SK-N-MC (cell line): ENCODE measurements at regions not wholly inside any gene's neighbourhood (a gene's known extent, or its start where the extent isn't known, plus 50 kb on each side); places are given as distances from the start of the nearest gene placed in this dataset.

Experiments used
- DNase-seq: peaks from one replicate; pipeline ENCODE4 v3.0.0-alpha.2; 2011; ENCODE audit warnings: low read depth, low spot score
- H3K27ac ChIP-seq: fragments of 200-600 bp; sonication (generic); 2 replicates; pipeline ENCODE4 v1.5.1; 2016; ENCODE audit warnings: mixed run types
- H3K36me3 ChIP-seq: fragments of 200-600 bp; sonication (generic); 2 replicates; pipeline ENCODE4 v1.6.1; 2017; ENCODE audit warnings: antibody characterized with exemption, low read length, mixed read lengths; ENCODE audit not compliant: insufficient read depth
- H3K4me3 ChIP-seq: fragments of 200-600 bp; sonication (generic); 2 replicates; pipeline ENCODE4 v1.5.1; 2016
- H3K9ac ChIP-seq: fragments of 200-600 bp; sonication (generic); 2 replicates; pipeline ENCODE4 v1.8.0; 2017; ENCODE audit warnings: mixed run types, mixed read lengths; ENCODE audit not compliant: insufficient read length
- H3K9me3 ChIP-seq: fragments of 200-600 bp; sonication (generic); 2 replicates; pipeline ENCODE4 v1.6.1; 2017; ENCODE audit warnings: low read depth, mild to moderate bottlenecking, antibody characterized with exemption, low read length, moderate library complexity, mixed read lengths
- EZH2 ChIP-seq: fragments of 200-600 bp; sonication (generic); IDR thresholded peaks from one replicate; pipeline ENCODE4 v1.6.1; 2017; ENCODE audit warnings: antibody characterized with exemption
- FOXP2 ChIP-seq: optimal IDR thresholded peaks from 2 replicates; pipeline ENCODE3; 2011; ENCODE audit warnings: mild to moderate bottlenecking, moderate library complexity; ENCODE audit not compliant: insufficient read depth; ENCODE audit errors: extremely low read length, control extremely low read depth
- POLR2AphosphoS5 ChIP-seq: IDR thresholded peaks from 2 replicates; pipeline ENCODE4 v1.6.1; 2012; ENCODE audit warnings: mild to moderate bottlenecking, low read depth, low read length, borderline replicate concordance

DNA sequence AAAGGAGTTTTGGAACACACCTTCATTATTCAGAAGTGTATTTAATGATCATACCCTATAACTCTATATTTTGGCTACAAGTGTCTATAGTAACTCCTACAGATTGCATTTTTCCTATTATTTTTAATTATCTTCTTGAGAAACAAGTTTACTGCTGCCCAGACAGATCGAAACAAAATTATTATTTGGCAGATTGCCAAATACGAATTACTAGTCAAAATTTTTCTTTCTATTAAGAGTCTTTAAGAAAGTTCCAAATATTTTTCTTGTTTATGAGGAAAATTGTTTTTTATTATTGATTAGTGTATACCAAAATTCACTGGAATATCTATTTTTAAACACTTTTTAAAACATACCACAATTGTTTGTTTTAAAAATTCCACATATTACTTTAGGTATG lies 821.9 kb upstream of the SLC35B3 start:
- no peak overlapping the region for H3K9ac ChIP-seq
- no peaks in the 10 kb centered on the region; the same call in 1 of the 2 replicates for H3K9me3 ChIP-seq
- TF ChIP-seq FOXP2 = no peak
- TF ChIP-seq EZH2 = no peak
- DNase-seq = no peak
- H3K27ac ChIP-seq = no peak overlapping the region
- no peaks in the 10 kb centered on the region for H3K36me3 ChIP-seq
- H3K4me3 ChIP-seq = no peak overlapping the region

DNA sequence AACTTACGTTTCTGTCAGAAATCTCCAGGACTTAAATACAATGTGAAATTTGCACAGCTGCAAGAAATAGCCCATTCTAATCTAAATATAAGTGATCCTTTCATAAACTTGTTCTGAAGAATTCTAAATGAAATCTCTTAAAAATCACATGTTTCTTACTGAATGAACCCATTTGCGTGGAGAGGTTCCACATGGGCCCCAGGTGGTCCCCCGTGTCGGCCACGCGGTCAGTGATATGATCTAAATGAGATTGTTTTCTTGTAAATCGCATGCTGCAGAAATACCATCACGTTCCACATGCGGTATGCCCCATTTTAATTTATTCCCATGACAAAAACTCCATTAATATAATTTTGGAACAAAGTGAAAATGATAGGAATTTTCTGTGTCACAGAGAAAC lies 818.9 kb upstream of the SLC35B3 start:
- DNase-seq = no peak
- TF ChIP-seq FOXP2 (no peak), POLR2AphosphoS5 (no peak), EZH2 (no peak)
- no peak overlapping the region for H3K9ac ChIP-seq
- no peak overlapping the region for H3K4me3 ChIP-seq
- no peaks in the 10 kb centered on the region; the same call in 1 of the 2 replicates for H3K9me3 ChIP-seq
- H3K36me3 ChIP-seq = no peaks in the 10 kb centered on the region
- no peak overlapping the region for H3K27ac ChIP-seq

DNA sequence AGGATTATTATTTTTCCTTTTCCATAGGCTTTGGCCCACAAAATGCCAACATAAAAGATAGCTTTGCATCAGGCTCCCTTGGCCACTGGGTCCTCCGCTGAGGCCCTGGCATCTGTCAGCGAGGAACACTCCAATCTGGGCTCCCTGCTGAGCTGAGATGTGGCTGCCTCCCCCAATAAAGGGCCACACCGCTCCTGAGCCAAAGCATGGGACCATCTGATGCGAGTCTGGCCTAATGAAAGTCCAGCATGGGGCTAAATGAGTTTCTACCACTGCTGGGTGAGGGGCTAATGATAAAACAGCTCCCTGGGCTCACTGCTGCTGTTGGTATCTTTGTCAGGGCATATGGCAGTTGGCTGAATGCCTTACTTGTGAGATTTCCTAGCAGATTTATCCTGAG lies 817.5 kb upstream of the SLC35B3 start:
- H3K36me3 ChIP-seq = no peaks in the 10 kb centered on the region
- no peaks in the 10 kb centered on the region for H3K9me3 ChIP-seq
- TF ChIP-seq EZH2 (no peak), FOXP2 (no peak), POLR2AphosphoS5 (no peak)
- H3K9ac ChIP-seq = no peak overlapping the region
- H3K27ac ChIP-seq = no peak overlapping the region
- no peak for DNase-seq
- no peak overlapping the region for H3K4me3 ChIP-seq

DNA sequence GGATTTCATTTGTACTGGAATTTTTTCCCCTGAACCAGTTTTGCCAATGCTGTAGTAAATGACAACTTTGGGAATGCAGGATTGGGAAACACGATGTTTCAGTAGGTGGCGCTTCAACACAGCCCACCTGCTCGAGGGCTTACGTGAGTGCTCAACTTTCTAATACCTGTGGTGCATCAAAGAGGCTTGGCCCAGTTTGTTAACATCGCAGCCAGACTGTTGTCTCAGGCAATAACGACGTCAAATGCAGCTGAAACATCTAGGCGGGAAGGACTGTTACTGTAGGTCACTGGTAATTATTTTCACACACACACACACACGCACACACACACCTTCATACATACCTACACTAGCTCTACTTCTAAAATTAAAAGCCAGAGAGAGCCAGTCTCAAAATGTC lies 815.5 kb upstream of the SLC35B3 start:
- DNase-seq = peak; percentile 20
- Histone ChIP-seq H3K9ac (no peak overlapping the region), H3K9me3 (no peaks in the 10 kb centered on the region), H3K4me3 (no peak overlapping the region), H3K27ac (no peak overlapping the region), H3K36me3 (no peaks in the 10 kb centered on the region)
- TF ChIP-seq FOXP2 (no peak), EZH2 (no peak), POLR2AphosphoS5 (no peak)

DNA sequence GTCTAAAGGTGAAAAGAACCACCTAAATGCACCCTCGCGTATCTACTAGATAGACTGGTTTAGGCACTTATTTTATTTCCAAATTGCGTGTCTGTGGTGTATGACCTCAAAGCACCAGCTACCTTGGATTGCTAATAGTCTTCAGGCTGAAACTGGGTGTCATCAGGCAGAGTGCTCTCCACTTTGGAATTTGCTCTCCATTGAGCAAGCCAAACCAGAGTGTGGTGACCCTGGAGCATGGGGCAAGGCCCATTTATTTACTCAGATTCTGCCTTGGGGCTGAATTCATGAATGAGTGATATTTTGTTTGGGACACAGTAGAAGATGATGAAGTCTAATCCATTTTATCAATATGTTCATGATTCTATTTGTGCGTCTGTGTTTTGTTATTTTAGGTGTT lies 812.8 kb upstream of the SLC35B3 start:
- no peak for DNase-seq
- TF ChIP-seq FOXP2 (no peak), EZH2 (no peak)
- H3K4me3 ChIP-seq = no peak overlapping the region
- H3K9me3 ChIP-seq = no peaks in the 10 kb centered on the region
- no peaks in the 10 kb centered on the region for H3K36me3 ChIP-seq
- no peak overlapping the region for H3K27ac ChIP-seq
- no peak overlapping the region for H3K9ac ChIP-seq

DNA sequence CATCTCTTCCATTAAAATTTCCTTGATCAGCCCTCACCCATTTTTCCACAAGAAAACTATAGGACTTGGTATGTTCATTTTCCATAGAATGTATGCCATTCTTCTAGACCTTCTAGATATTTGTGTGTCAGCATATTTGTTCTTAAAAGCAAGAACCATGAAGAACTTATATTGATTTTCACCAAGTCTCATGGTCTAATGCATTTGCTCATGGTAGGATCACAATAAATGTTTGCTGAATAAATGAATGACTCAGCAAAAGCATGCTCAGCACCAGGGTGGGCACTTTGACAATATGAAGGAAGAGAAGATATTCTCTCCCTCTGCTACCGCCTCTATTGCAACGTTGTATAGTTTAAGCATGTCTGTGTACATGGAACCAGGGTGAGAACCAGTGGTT lies 805.5 kb upstream of the SLC35B3 start:
- H3K9me3 ChIP-seq = no peaks in the 10 kb centered on the region
- no peak for DNase-seq
- no peaks in the 10 kb centered on the region for H3K36me3 ChIP-seq
- TF ChIP-seq POLR2AphosphoS5 (no peak), EZH2 (no peak), FOXP2 (no peak)
- H3K9ac ChIP-seq = no peak overlapping the region
- H3K4me3 ChIP-seq = no peak overlapping the region
- H3K27ac ChIP-seq = no peak overlapping the region

DNA sequence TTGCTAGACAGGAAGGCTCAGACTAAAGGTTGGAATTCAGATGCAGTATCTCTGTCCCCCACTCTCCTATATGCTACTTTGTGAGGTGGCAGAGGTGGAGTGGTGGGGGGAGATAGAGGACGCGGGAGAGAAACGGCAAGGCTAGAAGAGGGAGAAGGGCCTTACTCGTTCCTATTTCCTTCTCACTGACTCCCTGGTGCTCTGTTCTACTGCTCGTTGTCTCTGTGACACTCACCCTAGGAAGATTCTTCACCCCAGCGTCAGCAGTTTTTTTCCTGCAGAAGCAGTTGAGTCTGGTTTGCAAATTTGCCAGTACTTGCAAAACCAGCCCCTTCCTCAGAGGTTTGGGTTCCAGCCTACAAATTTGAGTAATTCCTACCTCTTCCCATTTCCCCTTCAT lies 801.1 kb upstream of the SLC35B3 start:
- DNase-seq = no peak
- Histone ChIP-seq H3K27ac (no peak overlapping the region), H3K4me3 (no peak overlapping the region), H3K9ac (no peak overlapping the region), H3K36me3 (no peaks in the 10 kb centered on the region), H3K9me3 (no peaks in the 10 kb centered on the region)
- TF ChIP-seq EZH2 = no peak

DNA sequence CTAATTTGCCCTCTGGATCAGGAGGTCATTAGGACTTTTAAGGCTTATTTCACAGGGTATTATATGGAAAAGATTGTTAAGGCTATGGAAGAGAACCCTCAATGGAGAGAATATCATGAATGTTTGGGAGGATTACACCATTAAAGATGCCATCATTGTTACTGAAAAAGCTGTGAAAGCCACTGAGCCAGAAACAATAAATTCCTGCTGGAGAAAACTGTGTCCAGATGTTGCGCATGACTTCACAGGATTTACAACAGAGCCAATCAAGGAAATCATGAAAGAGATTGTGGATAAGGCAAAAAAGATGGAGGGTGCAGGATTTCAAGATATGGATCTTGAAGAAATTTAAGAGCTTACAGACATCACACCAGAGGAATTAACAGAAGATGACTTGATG lies 798.3 kb upstream of the SLC35B3 start:
- no peak overlapping the region for H3K9ac ChIP-seq
- no peaks in the 10 kb centered on the region for H3K9me3 ChIP-seq
- H3K36me3 ChIP-seq = no peaks in the 10 kb centered on the region
- DNase-seq = no peak
- TF ChIP-seq POLR2AphosphoS5 = no peak
- TF ChIP-seq FOXP2 = no peak
- TF ChIP-seq EZH2 = no peak
- H3K27ac ChIP-seq = no peak overlapping the region
- no peak overlapping the region for H3K4me3 ChIP-seq

DNA sequence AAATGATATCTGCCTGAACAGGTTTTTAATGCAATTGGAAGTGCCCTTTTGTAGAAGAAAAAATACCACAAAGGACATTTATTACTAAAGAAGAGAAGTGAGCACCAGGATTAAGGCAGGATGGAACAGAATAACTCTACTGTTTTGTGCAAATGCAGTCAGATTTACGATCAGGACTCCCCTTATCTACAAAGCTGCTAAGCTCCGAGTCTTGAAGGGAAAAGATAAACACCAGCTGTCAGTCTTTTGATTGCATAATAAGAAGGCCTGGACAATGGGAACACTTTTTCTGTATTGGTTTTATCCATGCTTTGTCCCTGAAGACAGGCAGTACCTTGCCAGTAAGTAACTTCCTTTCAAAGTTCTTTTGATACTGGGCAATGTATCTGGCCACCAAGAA lies 797.9 kb upstream of the SLC35B3 start:
- Histone ChIP-seq H3K9me3 (no peaks in the 10 kb centered on the region), H3K9ac (no peak overlapping the region), H3K4me3 (no peak overlapping the region), H3K27ac (no peak overlapping the region), H3K36me3 (no peaks in the 10 kb centered on the region)
- no peak for DNase-seq
- TF ChIP-seq POLR2AphosphoS5 (no peak), EZH2 (no peak), FOXP2 (no peak)
